COR-L47 (cell line): ENCODE measurements at regions not wholly inside any gene's neighbourhood (a gene's known extent, or its start where the extent isn't known, plus 50 kb on each side); places are given as distances from the start of the nearest gene placed in this dataset.

ENCODE experiments used
- DNase-seq: peaks from one replicate; lab custom pipeline; 2025; lab: John Stamatoyannopoulos, UW

GRCh38 chr1:226816576-226816975, 53.8 kb upstream of the PSEN2 start:
- DNase-seq: no peak

- DNase-seq: peak; percentile 88
Observed at GRCh38 chr1:226814751-226815537, 55.5 kb upstream of the PSEN2 start.

- DNase-seq: no peak
Observed at GRCh38 chr1:226813671-226814591, 56.5 kb upstream of the PSEN2 start.

GRCh38 chr1:226810681-226811080, 59.7 kb upstream of the PSEN2 start:
- no peak for DNase-seq

- DNase-seq: no peak
Observed at GRCh38 chr1:226809785-226810571, 60.4 kb upstream of the PSEN2 start.

- no peak for DNase-seq
Observed at GRCh38 chr1:226808501-226808900, 61.9 kb upstream of the PSEN2 start.

- DNase-seq: no peak
Observed at GRCh38 chr1:226806988-226807387, 63.4 kb upstream of the PSEN2 start.

- DNase-seq: no peak
Observed at GRCh38 chr1:226804907-226805759, 65.3 kb upstream of the PSEN2 start.

- no peak for DNase-seq
Observed at GRCh38 chr1:226800763-226801380, 61.8 kb upstream of the ITPKB start.

- DNase-seq: no peak
Observed at GRCh38 chr1:226799634-226800281, 60.7 kb upstream of the ITPKB start.

GRCh38 chr1:226798427-226799411, 59.6 kb upstream of the ITPKB start:
- DNase-seq: no peak

GRCh38 chr1:226797151-226797550, 58.1 kb upstream of the ITPKB start:
- no peak for DNase-seq

GRCh38 chr1:226793620-226794276, 54.7 kb upstream of the ITPKB start:
- no peak for DNase-seq

- DNase-seq: no peak
Observed at GRCh38 chr1:226792368-226792767, 53.3 kb upstream of the ITPKB start.

- DNase-seq: no peak
Observed at GRCh38 chr1:226790545-226791181, 51.6 kb upstream of the ITPKB start.

GRCh38 chr1:226788965-226789364, 49.9 kb upstream of the ITPKB start:
- no peak for DNase-seq
